SK-N-MC (cell line): ENCODE measurements at regions not wholly inside any gene's neighbourhood (a gene's known extent, or its start where the extent isn't known, plus 50 kb on each side); places are given as distances from the start of the nearest gene placed in this dataset.

Experiments
- EZH2 ChIP-seq: fragments of 200-600 bp; sonication (generic); IDR thresholded peaks from one replicate; pipeline ENCODE4 v1.6.1; 2017; ENCODE audit warnings: antibody characterized with exemption
- FOXP2 ChIP-seq: optimal IDR thresholded peaks from 2 replicates; pipeline ENCODE3; 2011; ENCODE audit warnings: mild to moderate bottlenecking, moderate library complexity; ENCODE audit not compliant: insufficient read depth; ENCODE audit errors: extremely low read length, control extremely low read depth
- POLR2AphosphoS5 ChIP-seq: IDR thresholded peaks from 2 replicates; pipeline ENCODE4 v1.6.1; 2012; ENCODE audit warnings: mild to moderate bottlenecking, low read depth, low read length, borderline replicate concordance

- TF ChIP-seq POLR2AphosphoS5: no peak
- TF ChIP-seq EZH2: no peak
- no peak for TF ChIP-seq FOXP2
Measured at GRCh38 chr2:133666621-133667020, 98.4 kb upstream of the NCKAP5 start.
